HL-60 (cell line): ENCODE measurements at regions not wholly inside any gene's neighbourhood (a gene's known extent, or its start where the extent isn't known, plus 50 kb on each side); places are given as distances from the start of the nearest gene placed in this dataset.

ENCODE experiments used
- DNase-seq, 2 experiments: peaks; one replicate each; pipeline ENCODE4 v3.0.0-alpha.2; 2010 to 2020; ENCODE audit warnings: low read depth in 1 of 2, low spot score in 1 of 2
- H3K27ac ChIP-seq: fragments of 250-450 bp; sonication (Bioruptor Pico); replicated peaks from 2 replicates; pipeline ENCODE4 v1.5.1; 2020; ENCODE audit warnings: mild to moderate bottlenecking, moderate library complexity
- H3K27me3 ChIP-seq: fragments of 250-450 bp; sonication (Bioruptor Pico); 2 replicates; pipeline ENCODE4 v1.5.1; 2021; ENCODE audit warnings: mild to moderate bottlenecking, moderate library complexity; ENCODE audit not compliant: insufficient read depth, poor library complexity, severe bottlenecking
- H3K4me3 ChIP-seq: replicated peaks from 2 replicates; pipeline ENCODE4 v1.5.1; 2011; ENCODE audit warnings: mild to moderate bottlenecking, control low read depth, low read length; ENCODE audit not compliant: insufficient read depth
- CTCF ChIP-seq: IDR thresholded peaks from one replicate; pipeline ENCODE4 v1.5.1; 2011; ENCODE audit warnings: low read length, control low read depth, inconsistent platforms; ENCODE audit not compliant: insufficient read depth
- GABPA ChIP-seq: IDR thresholded peaks from 2 replicates; pipeline ENCODE4 v1.6.1; 2012; ENCODE audit warnings: low read depth
- POLR2AphosphoS5 ChIP-seq: IDR thresholded peaks from 2 replicates; pipeline ENCODE4 v1.6.1; 2012; ENCODE audit warnings: low read depth
- REST ChIP-seq: IDR thresholded peaks from 2 replicates; pipeline ENCODE4 v1.6.1; 2012; ENCODE audit warnings: low read depth; ENCODE audit not compliant: insufficient replicate concordance
- SPI1 ChIP-seq: IDR thresholded peaks from 2 replicates; pipeline ENCODE4 v1.6.1; 2012; ENCODE audit warnings: low read depth, mild to moderate bottlenecking, borderline replicate concordance

DNA sequence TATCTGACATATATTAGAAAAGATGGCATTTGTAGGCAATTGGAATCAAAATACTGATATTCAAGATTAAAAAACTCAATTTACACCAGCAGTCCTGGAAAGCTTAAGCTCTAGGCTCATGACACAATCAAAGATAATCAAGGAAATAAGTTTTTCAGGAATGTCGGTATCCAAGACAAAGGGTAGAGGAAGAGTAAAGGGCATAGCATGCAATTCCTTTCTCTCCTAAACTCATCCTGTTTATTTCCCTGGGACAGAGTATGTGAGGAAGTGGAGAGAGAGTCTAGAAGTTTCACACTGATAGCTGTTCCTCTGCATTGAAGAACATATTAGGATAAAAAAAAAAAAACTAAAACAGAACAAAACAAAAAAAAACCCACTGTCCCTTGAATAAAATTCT, 2452.1 kb downstream of the PCDH9 start:
- Histone ChIP-seq H3K4me3 (no peak overlapping the region), H3K27ac (no peak overlapping the region), H3K27me3 (no peaks in the 10 kb centered on the region)
- DNase-seq, result no peak
- TF ChIP-seq POLR2AphosphoS5 (no peak), SPI1 (no peak), CTCF (no peak), GABPA (no peak), REST (no peak)

DNA sequence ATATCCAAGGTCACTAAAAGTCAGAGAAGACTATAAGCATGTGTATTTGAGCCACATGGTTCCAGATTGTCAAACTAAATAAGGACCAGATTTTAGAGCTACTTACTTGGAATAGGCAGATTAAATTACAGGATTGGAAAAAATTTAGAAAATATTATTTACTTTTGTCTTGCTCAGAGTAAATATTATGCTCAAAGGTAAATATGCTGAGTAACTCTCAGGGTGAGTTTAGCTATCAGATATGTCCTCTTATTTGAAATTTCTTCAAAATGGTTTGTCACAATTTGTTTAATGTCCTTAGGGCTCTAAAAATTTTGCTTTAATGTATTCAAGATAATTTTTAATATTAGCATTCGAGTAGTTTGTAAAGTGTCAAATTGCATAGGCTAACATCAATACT, 2455.2 kb downstream of the PCDH9 start:
- TF ChIP-seq POLR2AphosphoS5 (no peak), CTCF (no peak), REST (no peak), GABPA (no peak), SPI1 (no peak)
- no peaks in the 10 kb centered on the region for H3K27me3 ChIP-seq
- no peak overlapping the region for H3K4me3 ChIP-seq
- no peak overlapping the region for H3K27ac ChIP-seq
- no peak for DNase-seq

- Histone ChIP-seq H3K27ac (no peak overlapping the region), H3K27me3 (no peaks in the 10 kb centered on the region), H3K4me3 (no peak overlapping the region)
- DNase-seq, result no peak
- no peak for TF ChIP-seq SPI1
- no peak for TF ChIP-seq POLR2AphosphoS5
- no peak for TF ChIP-seq REST
- TF ChIP-seq CTCF, result no peak
- TF ChIP-seq GABPA, result no peak
Measured at GRCh38 chr13:64770743-64771142, 2459.4 kb downstream of the PCDH9 start.
